Panc1 (cell line): ENCODE measurements at regions not wholly inside any gene's neighbourhood (a gene's known extent, or its start where the extent isn't known, plus 50 kb on each side); places are given as distances from the start of the nearest gene placed in this dataset.

ENCODE experiments used
- ATAC-seq: fragments of 200-7000 bp; cut with Tn5 transposase; 2 replicates; pipeline ENCODE4 v1.9.1; 2020; ENCODE audit warnings: mild to moderate bottlenecking, moderate library complexity
- BruUV-seq: library from RNA; stranded (reverse); fragments of 400-500 nt; replicated peaks from 2 replicates; lab custom pipeline; 2021; lab: Mats Ljungman, UMichigan
- CTCF ChIA-PET: fragments of 300-600 bp; sonication (Branson Sonifier 250); formaldehyde crosslinking; loops from one replicate; lab custom pipeline; 2022; ENCODE audit warnings: antibody characterized with exemption; lab: Charles Lee
- POLR2A ChIA-PET: fragments of 300-600 bp; sonication (Branson Sonifier 250); formaldehyde crosslinking; loops from one replicate; lab custom pipeline; 2022; ENCODE audit warnings: antibody characterized with exemption; lab: Charles Lee
- DNase-seq: peaks from one replicate; pipeline ENCODE4 v3.0.0-alpha.2; 2010; ENCODE audit warnings: low read depth, low spot score
- H3K27ac ChIP-seq: 2 replicates; pipeline ENCODE4 v1.5.1; 2011; ENCODE audit warnings: mild to moderate bottlenecking, low read length, inconsistent platforms
- H3K27me3 ChIP-seq: fragments of 200-500 bp; sonication (Bioruptor generic); 2 replicates; pipeline ENCODE4 v1.6.0; 2014; ENCODE audit warnings: low read length, inconsistent platforms; ENCODE audit not compliant: control insufficient read depth, insufficient read depth
- H3K36me3 ChIP-seq: fragments of 200-500 bp; sonication (Bioruptor generic); 2 replicates; pipeline ENCODE4 v1.5.1; 2014; ENCODE audit warnings: inconsistent platforms, mild to moderate bottlenecking, low read length, moderate library complexity; ENCODE audit not compliant: control insufficient read depth, insufficient read depth
- H3K4me1 ChIP-seq: 2 replicates; pipeline ENCODE4 v1.5.1; 2011; ENCODE audit warnings: inconsistent platforms, mild to moderate bottlenecking, low read length, moderate library complexity; ENCODE audit not compliant: control insufficient read depth, insufficient read depth
- H3K4me3 ChIP-seq, 2 experiments: 2 replicates each; pipeline ENCODE4 v1.5.1; 2011 to 2012; ENCODE audit warnings: low read depth in 2 of 2, low read length in 2 of 2, mild to moderate bottlenecking in 2 of 2, inconsistent platforms in 1 of 2, moderate library complexity in 1 of 2
- H3K9me3 ChIP-seq: fragments of 200-500 bp; sonication (Bioruptor generic); 2 replicates; pipeline ENCODE4 v1.5.1; 2014; ENCODE audit warnings: low read depth, mild to moderate bottlenecking, inconsistent platforms, low read length, moderate library complexity; ENCODE audit not compliant: control insufficient read depth, insufficient read depth
- POLR2AphosphoS5 ChIP-seq: IDR thresholded peaks from 2 replicates; pipeline ENCODE4 v1.6.1; 2012; ENCODE audit warnings: mild to moderate bottlenecking, low read depth, low read length, moderate library complexity
- SIN3A ChIP-seq: IDR thresholded peaks from 2 replicates; pipeline ENCODE4 v1.6.1; 2012; ENCODE audit warnings: low read depth, mild to moderate bottlenecking, low read length, moderate library complexity, borderline replicate concordance; ENCODE audit not compliant: insufficient read depth
- TCF7L2 ChIP-seq: IDR thresholded peaks from 2 replicates; pipeline ENCODE4 v1.6.1; 2011; ENCODE audit warnings: mild to moderate bottlenecking, low read depth, low read length, inconsistent platforms
- in situ Hi-C: cut with HindIII; loops from 2 replicates; pipeline ENCODE4 v1.10.0; 2016; ENCODE audit warnings: low sequenced_read_pairs, low pct_unique_long_range_greater_than_20kb
- intact Hi-C: fragments of 100-400 bp; cut with micrococcal nuclease; formaldehyde crosslinking; loops from one replicate; pipeline ENCODE4 v1.10.0; 2022; ENCODE audit not compliant: unreplicated experiment
- TF ChIP-seq, protein P1 (sequence below), 2 experiments: IDR thresholded peaks; 2 replicates each; pipeline ENCODE4 v1.6.1; 2011 to 2012; ENCODE audit warnings: low read depth in 2 of 2, control low read depth in 1 of 2, low read length in 1 of 2, mild to moderate bottlenecking in 1 of 2, moderate library complexity in 1 of 2; ENCODE audit not compliant: insufficient read depth in 1 of 2
- TF ChIP-seq, protein P2 (sequence below): fragments of 450-650 bp; IDR thresholded peaks from 2 replicates; pipeline ENCODE4 v1.5.1; 2017; ENCODE audit warnings: mild to moderate bottlenecking

DNA sequence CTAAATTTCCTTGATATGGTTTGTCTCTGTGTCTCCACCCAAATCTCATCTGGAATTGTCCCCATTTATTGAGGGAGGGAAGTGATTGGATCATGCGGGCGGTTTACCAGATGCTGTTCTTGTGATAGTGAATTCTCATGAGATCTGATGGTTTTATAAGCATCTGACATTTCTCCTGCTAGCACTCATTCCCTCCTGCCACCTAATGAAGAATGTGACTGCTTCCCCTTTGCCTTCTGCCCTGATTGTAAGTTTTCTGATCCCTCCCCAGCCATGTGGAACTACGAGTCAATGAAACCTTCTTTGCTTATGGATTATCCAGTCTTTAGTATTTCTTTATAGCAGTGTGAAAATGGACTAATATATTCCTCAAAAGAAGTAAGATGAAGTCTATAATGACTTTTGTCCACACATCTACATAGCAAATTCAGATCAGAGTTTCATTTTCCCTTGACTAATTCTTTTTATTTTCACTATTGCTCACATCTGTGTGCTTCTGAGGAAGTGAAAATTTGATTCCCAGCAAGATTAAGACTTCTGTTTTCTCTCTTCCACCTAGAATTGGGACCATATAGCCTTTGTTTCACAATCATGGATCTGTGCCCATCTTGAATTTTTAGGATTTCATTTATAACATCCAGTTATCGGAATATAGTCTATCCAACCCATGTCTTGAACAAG lies 393.5 kb downstream of the DMAC1 start:
- Histone ChIP-seq H3K4me3 (no peak overlapping the region), H3K9me3 (no peaks in the 10 kb centered on the region), H3K27me3 (no peaks in the 10 kb centered on the region), H3K4me1 (no peaks in the 10 kb centered on the region), H3K27ac (no peak overlapping the region), H3K36me3 (no peaks in the 10 kb centered on the region)
- TF ChIP-seq TCF7L2 (no peak), SIN3A (no peak), POLR2AphosphoS5 (no peak)
- TF ChIP-seq, protein P1, sequence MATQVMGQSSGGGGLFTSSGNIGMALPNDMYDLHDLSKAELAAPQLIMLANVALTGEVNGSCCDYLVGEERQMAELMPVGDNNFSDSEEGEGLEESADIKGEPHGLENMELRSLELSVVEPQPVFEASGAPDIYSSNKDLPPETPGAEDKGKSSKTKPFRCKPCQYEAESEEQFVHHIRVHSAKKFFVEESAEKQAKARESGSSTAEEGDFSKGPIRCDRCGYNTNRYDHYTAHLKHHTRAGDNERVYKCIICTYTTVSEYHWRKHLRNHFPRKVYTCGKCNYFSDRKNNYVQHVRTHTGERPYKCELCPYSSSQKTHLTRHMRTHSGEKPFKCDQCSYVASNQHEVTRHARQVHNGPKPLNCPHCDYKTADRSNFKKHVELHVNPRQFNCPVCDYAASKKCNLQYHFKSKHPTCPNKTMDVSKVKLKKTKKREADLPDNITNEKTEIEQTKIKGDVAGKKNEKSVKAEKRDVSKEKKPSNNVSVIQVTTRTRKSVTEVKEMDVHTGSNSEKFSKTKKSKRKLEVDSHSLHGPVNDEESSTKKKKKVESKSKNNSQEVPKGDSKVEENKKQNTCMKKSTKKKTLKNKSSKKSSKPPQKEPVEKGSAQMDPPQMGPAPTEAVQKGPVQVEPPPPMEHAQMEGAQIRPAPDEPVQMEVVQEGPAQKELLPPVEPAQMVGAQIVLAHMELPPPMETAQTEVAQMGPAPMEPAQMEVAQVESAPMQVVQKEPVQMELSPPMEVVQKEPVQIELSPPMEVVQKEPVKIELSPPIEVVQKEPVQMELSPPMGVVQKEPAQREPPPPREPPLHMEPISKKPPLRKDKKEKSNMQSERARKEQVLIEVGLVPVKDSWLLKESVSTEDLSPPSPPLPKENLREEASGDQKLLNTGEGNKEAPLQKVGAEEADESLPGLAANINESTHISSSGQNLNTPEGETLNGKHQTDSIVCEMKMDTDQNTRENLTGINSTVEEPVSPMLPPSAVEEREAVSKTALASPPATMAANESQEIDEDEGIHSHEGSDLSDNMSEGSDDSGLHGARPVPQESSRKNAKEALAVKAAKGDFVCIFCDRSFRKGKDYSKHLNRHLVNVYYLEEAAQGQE (IDR thresholded peaks at IDR 0.05; ENCODE audit: insufficient read depth in 1 of 2, low read depth in 2 of 2, low read length in 1 of 2), result no peak
- TF ChIP-seq, protein P2, sequence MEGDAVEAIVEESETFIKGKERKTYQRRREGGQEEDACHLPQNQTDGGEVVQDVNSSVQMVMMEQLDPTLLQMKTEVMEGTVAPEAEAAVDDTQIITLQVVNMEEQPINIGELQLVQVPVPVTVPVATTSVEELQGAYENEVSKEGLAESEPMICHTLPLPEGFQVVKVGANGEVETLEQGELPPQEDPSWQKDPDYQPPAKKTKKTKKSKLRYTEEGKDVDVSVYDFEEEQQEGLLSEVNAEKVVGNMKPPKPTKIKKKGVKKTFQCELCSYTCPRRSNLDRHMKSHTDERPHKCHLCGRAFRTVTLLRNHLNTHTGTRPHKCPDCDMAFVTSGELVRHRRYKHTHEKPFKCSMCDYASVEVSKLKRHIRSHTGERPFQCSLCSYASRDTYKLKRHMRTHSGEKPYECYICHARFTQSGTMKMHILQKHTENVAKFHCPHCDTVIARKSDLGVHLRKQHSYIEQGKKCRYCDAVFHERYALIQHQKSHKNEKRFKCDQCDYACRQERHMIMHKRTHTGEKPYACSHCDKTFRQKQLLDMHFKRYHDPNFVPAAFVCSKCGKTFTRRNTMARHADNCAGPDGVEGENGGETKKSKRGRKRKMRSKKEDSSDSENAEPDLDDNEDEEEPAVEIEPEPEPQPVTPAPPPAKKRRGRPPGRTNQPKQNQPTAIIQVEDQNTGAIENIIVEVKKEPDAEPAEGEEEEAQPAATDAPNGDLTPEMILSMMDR, result no peak
- in situ Hi-C loops, result no loop called here
- ATAC-seq (no peak), DNase-seq (no peak)
- BruUV-seq, result no TSS peak
- ChIA-PET CTCF (no interaction called here), POLR2A (no interaction called here)
- intact Hi-C loops, result no loop called here

DNA sequence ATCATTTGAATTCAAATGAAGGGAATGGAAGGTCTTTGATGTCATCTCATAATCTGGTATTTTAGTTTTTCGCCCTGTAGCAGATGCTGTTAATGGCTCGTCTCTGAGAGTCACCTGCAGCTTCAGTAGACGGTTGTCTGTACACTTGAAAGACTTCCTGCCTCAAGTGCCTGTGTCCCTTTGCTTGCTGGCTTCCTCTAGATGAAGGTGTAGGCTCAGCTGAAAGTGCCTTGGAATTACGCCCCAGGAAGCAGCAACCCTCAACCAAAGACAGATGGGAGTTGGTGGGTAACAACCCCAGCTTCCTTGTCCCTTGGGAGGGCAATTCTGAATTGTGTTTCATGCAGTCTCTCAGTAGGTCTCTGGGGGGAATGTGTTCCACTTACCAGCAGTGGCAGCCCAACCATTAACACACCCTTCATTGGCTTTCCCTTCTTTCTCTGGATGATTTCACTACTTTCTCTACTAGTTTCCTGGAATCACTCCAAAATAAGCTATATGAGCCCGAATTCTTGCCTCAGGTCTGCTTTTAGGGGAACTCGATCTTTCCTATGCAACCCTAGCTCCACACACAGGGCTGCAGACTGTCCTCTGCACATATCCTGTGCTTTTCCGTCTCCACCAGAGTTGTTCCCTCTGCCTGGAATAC lies 395.6 kb downstream of the DMAC1 start:
- CTCF ChIA-PET, result no interaction called here

More for the DNA sequence above, 395.6 kb downstream of the DMAC1 start:
- in situ Hi-C loops (no loop called here), intact Hi-C loops (no loop called here)
- Histone ChIP-seq H3K27me3 (no peaks in the 10 kb centered on the region), H3K9me3 (no peaks in the 10 kb centered on the region), H3K27ac (no peak overlapping the region), H3K4me1 (no peaks in the 10 kb centered on the region), H3K4me3 (no peak overlapping the region), H3K36me3 (no peaks in the 10 kb centered on the region)
- TF ChIP-seq TCF7L2 (no peak), SIN3A (no peak), POLR2AphosphoS5 (no peak)
- TF ChIP-seq, protein P2, result no peak
- TF ChIP-seq, protein P1 (IDR thresholded peaks at IDR 0.05; ENCODE audit: insufficient read depth in 1 of 2, low read depth in 2 of 2, low read length in 1 of 2), result no peak
- POLR2A ChIA-PET, result no interaction called here
- ATAC-seq (no peak), DNase-seq (no peak)
- no TSS peak for BruUV-seq
